PC-9 (cell line): ENCODE measurements at regions not wholly inside any gene's neighbourhood (a gene's known extent, or its start where the extent isn't known, plus 50 kb on each side); places are given as distances from the start of the nearest gene placed in this dataset.

Experiments
- CTCF ChIP-seq: fragments of 200-600 bp; sonication (generic); conservative IDR thresholded peaks from 2 replicates; pipeline ENCODE4 v1.6.1; 2017; ENCODE audit warnings: mixed run types, antibody characterized with exemption, mild to moderate bottlenecking, moderate library complexity
- EZH2 ChIP-seq: fragments of 200-600 bp; sonication (generic); IDR thresholded peaks from 2 replicates; pipeline ENCODE4 v1.8.0; 2017; ENCODE audit warnings: antibody characterized with exemption, low read depth

GRCh38 chr12:107339932-107340331, 246.6 kb upstream of the CRY1 start:
- TF ChIP-seq EZH2: no peak
- no peak for TF ChIP-seq CTCF
